ENCODE measurements at regions not wholly inside any gene's neighbourhood (a gene's known extent, or its start where the extent isn't known, plus 50 kb on each side); places are given as distances from the start of the nearest gene placed in this dataset.

- intact Hi-C loops (cut with micrococcal nuclease; ENCODE audit: unreplicated experiment) = no loop called here
- ChIA-PET POLR2A (interaction anchor here (0.6 kb wide), 1 partner anchor 75 kb away, joined by 3 read pairs; no protein-coding TSS in a partner anchor), CTCF (ENCODE audit: unreplicated experiment) (no interaction called here)
- no peak overlapping the region for H2AFZ ChIP-seq (ENCODE audit: low read length)
- no peak overlapping the region for H3K4me2 ChIP-seq (ENCODE audit: low read length)
- H3K9me2 ChIP-seq (ENCODE audit: insufficient read depth, low read length) = no peaks in the 10 kb centered on the region
- no peak overlapping the region for H3K4me3 ChIP-seq (ENCODE audit: low read depth, low read length, poor library complexity, severe bottlenecking)
- peaks cover 20% of the 10 kb centered on the region; the same call in 1 of the 2 replicates for H3K9me3 ChIP-seq (ENCODE audit: low read length)
- H3K79me2 ChIP-seq (ENCODE audit: insufficient read depth, low read depth, low read length) = no peaks in the 10 kb centered on the region
- no peak for DNase-seq (ENCODE audit: low spot score)
- H3K4me1 ChIP-seq (ENCODE audit: insufficient read depth, low read length, poor library complexity, severe bottlenecking) = no peaks in the 10 kb centered on the region
- no peak overlapping the region for H3K27ac ChIP-seq (ENCODE audit: low read depth, low read length, poor library complexity, severe bottlenecking)
- H3K36me3 ChIP-seq (ENCODE audit: insufficient read depth, low read length) = no peaks in the 10 kb centered on the region
- TF ChIP-seq CTCF (conservative IDR thresholded peaks at IDR 0.05; ENCODE audit: low read length) (no peak), EZH2phosphoT487 (IDR thresholded peaks at IDR 0.05; ENCODE audit: borderline replicate concordance, low read depth, low read length) (no peak)
- BruUV-seq (replicated peaks) = no TSS peak
- H4K20me1 ChIP-seq (ENCODE audit: insufficient read depth, low read length) = no peaks in the 10 kb centered on the region
Measured at GRCh38 chr16:11479916-11480315, 106.8 kb downstream of the LITAF start.

- ChIA-PET CTCF (ENCODE audit: unreplicated experiment) (no interaction called here), POLR2A (no interaction called here)
- TF ChIP-seq CTCF (conservative IDR thresholded peaks at IDR 0.05; ENCODE audit: low read length) (no peak), EZH2phosphoT487 (IDR thresholded peaks at IDR 0.05; ENCODE audit: borderline replicate concordance, low read depth, low read length) (no peak)
- Histone ChIP-seq H3K4me1 (ENCODE audit: insufficient read depth, low read length, poor library complexity, severe bottlenecking) (no peaks in the 10 kb centered on the region), H3K9me2 (ENCODE audit: insufficient read depth, low read length) (no peaks in the 10 kb centered on the region), H2AFZ (ENCODE audit: low read length) (no peak overlapping the region), H3K79me2 (ENCODE audit: insufficient read depth, low read depth, low read length) (no peaks in the 10 kb centered on the region), H3K4me2 (ENCODE audit: low read length) (no peak overlapping the region), H3K27ac (ENCODE audit: low read depth, low read length, poor library complexity, severe bottlenecking) (no peak overlapping the region), H3K36me3 (ENCODE audit: insufficient read depth, low read length) (no peaks in the 10 kb centered on the region), H3K9me3 (ENCODE audit: low read length) (peaks cover 23% of the 10 kb centered on the region; the same call in 1 of the 2 replicates), H4K20me1 (ENCODE audit: insufficient read depth, low read length) (no peaks in the 10 kb centered on the region), H3K4me3 (ENCODE audit: low read depth, low read length, poor library complexity, severe bottlenecking) (no peak overlapping the region)
- intact Hi-C loops (cut with micrococcal nuclease; ENCODE audit: unreplicated experiment) = no loop called here
- BruUV-seq (replicated peaks) = no TSS peak
- DNase-seq (ENCODE audit: low spot score) = no peak
Measured at GRCh38 chr16:11480634-11481033, 106.1 kb downstream of the LITAF start.

DNA sequence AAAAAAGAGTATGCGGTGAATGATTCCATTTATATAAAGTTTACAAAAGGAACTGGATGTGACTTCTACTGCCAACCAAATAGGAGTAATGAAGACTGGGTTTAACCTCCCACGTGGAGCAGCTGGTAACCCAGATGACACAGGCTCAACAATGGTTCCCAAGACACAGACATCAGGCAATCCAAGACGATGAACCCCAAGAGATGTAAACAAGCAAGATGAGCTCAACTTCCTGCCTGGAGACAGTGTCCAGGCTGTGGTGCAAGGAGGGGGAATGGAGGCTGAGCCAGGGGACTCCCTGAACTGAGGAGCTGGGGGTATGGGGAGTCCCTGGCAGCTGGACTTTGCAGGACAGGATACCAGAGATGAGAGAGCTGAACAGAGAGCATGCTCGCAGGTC, 104.7 kb downstream of the LITAF start:
- CTCF ChIA-PET (ENCODE audit: unreplicated experiment) = no interaction called here
- Histone ChIP-seq H3K9me2 (ENCODE audit: insufficient read depth, low read length) (no peaks in the 10 kb centered on the region), H3K36me3 (ENCODE audit: insufficient read depth, low read length) (no peaks in the 10 kb centered on the region), H3K4me2 (ENCODE audit: low read length) (no peak overlapping the region), H3K27ac (ENCODE audit: low read depth, low read length, poor library complexity, severe bottlenecking) (no peak overlapping the region), H3K9me3 (ENCODE audit: low read length) (peaks cover 23% of the 10 kb centered on the region; the same call in 1 of the 2 replicates), H3K4me1 (ENCODE audit: insufficient read depth, low read length, poor library complexity, severe bottlenecking) (no peaks in the 10 kb centered on the region), H4K20me1 (ENCODE audit: insufficient read depth, low read length) (no peaks in the 10 kb centered on the region), H3K79me2 (ENCODE audit: insufficient read depth, low read depth, low read length) (no peaks in the 10 kb centered on the region), H3K4me3 (ENCODE audit: low read depth, low read length, poor library complexity, severe bottlenecking) (no peak overlapping the region), H2AFZ (ENCODE audit: low read length) (no peak overlapping the region)
- TF ChIP-seq EZH2phosphoT487 (IDR thresholded peaks at IDR 0.05; ENCODE audit: borderline replicate concordance, low read depth, low read length) (no peak), CTCF (conservative IDR thresholded peaks at IDR 0.05; ENCODE audit: low read length) (no peak)
- intact Hi-C loops (cut with micrococcal nuclease; ENCODE audit: unreplicated experiment) = no loop called here
- no peak for DNase-seq (ENCODE audit: low spot score)
- POLR2A ChIA-PET = no interaction called here
- BruUV-seq (replicated peaks) = no TSS peak
